H1 (cell line): ENCODE measurements at regions not wholly inside any gene's neighbourhood (a gene's known extent, or its start where the extent isn't known, plus 50 kb on each side); places are given as distances from the start of the nearest gene placed in this dataset.

Experiments
- CTCF ChIA-PET: fragments of 300-600 bp; sonication (Branson Sonifier 250); formaldehyde crosslinking; loops from one replicate; lab custom pipeline; 2021; ENCODE audit not compliant: partially characterized antibody; lab: Charles Lee
- POLR2A ChIA-PET: fragments of 300-600 bp; sonication (Branson Sonifier 250); formaldehyde crosslinking; loops from one replicate; lab custom pipeline; 2021; ENCODE audit warnings: inconsistent platforms; ENCODE audit not compliant: partially characterized antibody; lab: Charles Lee
- DNase-seq, 2 experiments: peaks; one replicate each; pipeline versions ENCODE4 v3.0.0 to v3.0.0-alpha.2; 2010 to 2022; ENCODE audit warnings: low spot score in 2 of 2, low read depth in 1 of 2, mixed read lengths in 1 of 2
- FAIRE-seq: peaks from 2 replicates; lab custom pipeline; 2011; peaks lifted over from hg19 to GRCh38; lab: Jason Lieb, UNC
- H2AFZ ChIP-seq: 2 replicates; pipeline ENCODE4 v1.8.1; 2012; ENCODE audit warnings: low read length, inconsistent platforms
- H2AK5ac ChIP-seq: 2 replicates; pipeline ENCODE4 v1.6.1; 2013; ENCODE audit warnings: low read depth, low read length
- H2BK120ac ChIP-seq: replicated peaks from 2 replicates; pipeline ENCODE3; 2013; ENCODE audit warnings: low read depth, low read length, inconsistent platforms
- H2BK12ac ChIP-seq: 2 replicates; pipeline ENCODE4 v1.6.1; 2013; ENCODE audit warnings: low read depth, low read length
- H2BK15ac ChIP-seq: 2 replicates; pipeline ENCODE4 v1.6.1; 2013; ENCODE audit warnings: low read length
- H2BK20ac ChIP-seq: 2 replicates; pipeline ENCODE4 v1.6.1; 2013; ENCODE audit warnings: low read length
- H2BK5ac ChIP-seq: 2 replicates; pipeline ENCODE4 v1.6.1; 2013; ENCODE audit warnings: low read depth, low read length
- H3K14ac ChIP-seq: 2 replicates; pipeline ENCODE4 v1.6.1; 2013; ENCODE audit warnings: inconsistent platforms; ENCODE audit not compliant: insufficient read length
- H3K18ac ChIP-seq: 2 replicates; pipeline ENCODE4 v1.6.1; 2013; ENCODE audit warnings: low read length; ENCODE audit errors: extremely low read depth
- H3K23ac ChIP-seq: 2 replicates; pipeline ENCODE4 v1.6.1; 2013; ENCODE audit warnings: inconsistent platforms; ENCODE audit not compliant: insufficient read length
- H3K23me2 ChIP-seq: 2 replicates; pipeline ENCODE4 v1.6.1; 2013; ENCODE audit warnings: low read depth, low read length
- H3K27ac ChIP-seq: 2 replicates; pipeline ENCODE4 v1.6.1; 2011; ENCODE audit warnings: low read depth, low read length, inconsistent platforms
- H3K27me3 ChIP-seq, 4 experiments: replicated peaks in 1 of 4; 1 replicate in 1 of 4; 2 replicates in 3 of 4; pipeline versions ENCODE4 v1.6.1 to v1.8.1; 2011 to 2013; ENCODE audit warnings: low read length in 3 of 4, mild to moderate bottlenecking in 3 of 4, inconsistent platforms in 2 of 4, mixed read lengths in 2 of 4, moderate library complexity in 1 of 4; ENCODE audit not compliant: control insufficient read depth in 3 of 4, insufficient read depth in 3 of 4; ENCODE audit errors: extremely low read depth in 1 of 4
- H3K36me3 ChIP-seq, 4 experiments: 2 replicates each; pipeline versions ENCODE4 v1.6.1 to v1.8.1; 2011 to 2013; ENCODE audit warnings: mild to moderate bottlenecking in 4 of 4, low read length in 3 of 4, moderate library complexity in 2 of 4, control low read depth in 1 of 4, inconsistent platforms in 1 of 4; ENCODE audit not compliant: insufficient read depth in 4 of 4, control insufficient read depth in 2 of 4
- H3K4ac ChIP-seq: replicated peaks from 2 replicates; pipeline ENCODE3; 2013; ENCODE audit warnings: low read length, low read depth, mixed read lengths, inconsistent platforms; ENCODE audit not compliant: insufficient read length
- H3K4me1 ChIP-seq, 4 experiments: replicated peaks in 1 of 4; 1 replicate in 1 of 4; 2 replicates in 3 of 4; pipeline versions ENCODE4 v1.6.1 to v1.8.1; 2011 to 2013; ENCODE audit warnings: low read length in 3 of 4, inconsistent platforms in 2 of 4, mixed read lengths in 1 of 4; ENCODE audit not compliant: insufficient read depth in 4 of 4, control insufficient read depth in 3 of 4
- H3K4me2 ChIP-seq, 2 experiments: 2 replicates each; pipeline versions ENCODE4 v1.6.1 to v1.8.1; 2011 to 2013; ENCODE audit warnings: low read depth in 2 of 2, low read length in 2 of 2, control low read depth in 1 of 2, inconsistent platforms in 1 of 2, mild to moderate bottlenecking in 1 of 2; ENCODE audit not compliant: insufficient read depth in 1 of 2
- H3K4me3 ChIP-seq, 4 experiments: fragments of 200-600, 300-600 bp in 1 of 4; sonication (generic), shearing (Covaris generic), sonication (Bioruptor Twin) in 1 of 4; 2 replicates each; pipeline versions ENCODE4 v1.5.1 to v1.8.1; 2011 to 2016; ENCODE audit warnings: low read length in 4 of 4, low read depth in 3 of 4, control low read depth in 2 of 4, inconsistent platforms in 2 of 4, mild to moderate bottlenecking in 2 of 4, mixed read lengths in 1 of 4, moderate library complexity in 1 of 4; ENCODE audit not compliant: insufficient read depth in 2 of 4; ENCODE audit errors: extremely low read depth in 1 of 4
- H3K56ac ChIP-seq: replicated peaks from 2 replicates; pipeline ENCODE3; 2013; ENCODE audit warnings: low read depth, mild to moderate bottlenecking, mixed read lengths, low read length, inconsistent platforms; ENCODE audit not compliant: insufficient read length
- H3K79me1 ChIP-seq: 2 replicates; pipeline ENCODE4 v1.6.1; 2013; ENCODE audit warnings: low read depth, low read length, control low read depth
- H3K79me2 ChIP-seq, 2 experiments: 2 replicates each; pipeline versions ENCODE4 v1.6.1 to v1.8.1; 2012 to 2013; ENCODE audit warnings: low read length in 2 of 2, mild to moderate bottlenecking in 2 of 2, inconsistent platforms in 1 of 2; ENCODE audit not compliant: insufficient read depth in 2 of 2, control insufficient read depth in 1 of 2
- H3K9ac ChIP-seq, 4 experiments: replicated peaks in 1 of 4; 1 replicate in 1 of 4; 2 replicates in 3 of 4; pipeline versions ENCODE4 v1.6.1 to v1.8.1; 2011 to 2013; ENCODE audit warnings: low read depth in 3 of 4, low read length in 3 of 4, control low read depth in 2 of 4, mild to moderate bottlenecking in 2 of 4, moderate library complexity in 2 of 4, inconsistent platforms in 1 of 4; ENCODE audit errors: extremely low read depth in 1 of 4
- H3K9me3 ChIP-seq, 2 experiments: 2 replicates each; pipeline versions ENCODE4 v1.6.1 to v1.8.1; 2012 to 2013; ENCODE audit warnings: mild to moderate bottlenecking in 2 of 2, moderate library complexity in 2 of 2, control low read depth in 1 of 2, inconsistent platforms in 1 of 2, low read depth in 1 of 2, low read length in 1 of 2, mixed read lengths in 1 of 2; ENCODE audit not compliant: insufficient read depth in 2 of 2
- H4K20me1 ChIP-seq, 2 experiments: replicated peaks in 1 of 2; 2 replicates each; pipeline versions ENCODE3 to v1.8.1; 2011 to 2013; ENCODE audit warnings: inconsistent platforms in 2 of 2, low read length in 2 of 2, mild to moderate bottlenecking in 1 of 2; ENCODE audit not compliant: insufficient read depth in 2 of 2, control insufficient read depth in 1 of 2
- H4K5ac ChIP-seq: 2 replicates; pipeline ENCODE4 v1.6.1; 2013; ENCODE audit warnings: low read length, low read depth, mixed read lengths, inconsistent platforms; ENCODE audit not compliant: insufficient read length
- H4K8ac ChIP-seq: 2 replicates; pipeline ENCODE4 v1.8.0; 2013; ENCODE audit warnings: mild to moderate bottlenecking, moderate library complexity, low read length, inconsistent platforms; ENCODE audit not compliant: insufficient read depth; ENCODE audit errors: extremely low read depth
- H4K91ac ChIP-seq: replicated peaks from 2 replicates; pipeline ENCODE3; 2013; ENCODE audit warnings: low read length, mixed read lengths, inconsistent platforms; ENCODE audit not compliant: insufficient read length
- ATF2 ChIP-seq: IDR thresholded peaks from 2 replicates; pipeline ENCODE4 v1.6.1; 2012; ENCODE audit warnings: low read length, inconsistent platforms
- CBX5 ChIP-seq: fragments of 300-800, 300-1000 bp; sonication (generic); IDR thresholded peaks from 2 replicates; pipeline ENCODE4 v1.7.1; 2016; ENCODE audit warnings: antibody characterized with exemption, low read length, low read depth
- CHD2 ChIP-seq: IDR thresholded peaks from 2 replicates; pipeline ENCODE4 v1.6.1; 2012; ENCODE audit warnings: low read length, improper control_type of control experiment
- FOSL1 ChIP-seq: IDR thresholded peaks from 2 replicates; pipeline ENCODE4 v1.6.1; 2011; ENCODE audit warnings: mild to moderate bottlenecking, low read depth, low read length, moderate library complexity; ENCODE audit not compliant: insufficient read depth
- GTF2F1 ChIP-seq: IDR thresholded peaks from 2 replicates; pipeline ENCODE4 v1.6.1; 2012; ENCODE audit warnings: low read depth, low read length, improper control_type of control experiment, borderline replicate concordance
- MAX ChIP-seq: IDR thresholded peaks from 2 replicates; pipeline ENCODE4 v1.6.1; 2012; ENCODE audit warnings: inconsistent platforms
- POLR2A ChIP-seq, 2 experiments: IDR thresholded peaks; 1 replicate in 1 of 2; 2 replicates in 1 of 2; pipeline ENCODE4 v1.6.1; 2011; ENCODE audit warnings: low read depth in 2 of 2, low read length in 2 of 2, mild to moderate bottlenecking in 2 of 2; ENCODE audit errors: control extremely low read depth in 1 of 2
- POLR2AphosphoS5 ChIP-seq: IDR thresholded peaks from 2 replicates; pipeline ENCODE4 v1.6.1; 2011; ENCODE audit warnings: low read depth, low read length
- RAD21 ChIP-seq, 2 experiments: IDR thresholded peaks in 1 of 2; conservative IDR thresholded peaks in 1 of 2; 2 replicates each; pipeline ENCODE4 v1.6.1; 2011; ENCODE audit warnings: low read depth in 2 of 2, low read length in 2 of 2, improper control_type of control experiment in 1 of 2, inconsistent platforms in 1 of 2, mild to moderate bottlenecking in 1 of 2, moderate library complexity in 1 of 2
- RXRA ChIP-seq: IDR thresholded peaks from 2 replicates; pipeline ENCODE4 v1.6.1; 2011; ENCODE audit warnings: low read depth, mild to moderate bottlenecking, low read length, moderate library complexity; ENCODE audit not compliant: insufficient read depth
- SP4 ChIP-seq: IDR thresholded peaks from 2 replicates; pipeline ENCODE4 v1.6.1; 2012; ENCODE audit warnings: low read length, inconsistent platforms
- TAF1 ChIP-seq: IDR thresholded peaks from 2 replicates; pipeline ENCODE4 v1.6.1; 2011; ENCODE audit warnings: mild to moderate bottlenecking, low read depth, low read length
- TBP ChIP-seq: IDR thresholded peaks from 2 replicates; pipeline ENCODE4 v1.6.1; 2011; ENCODE audit warnings: low read depth, low read length, improper control_type of control experiment
- TCF12 ChIP-seq: IDR thresholded peaks from 2 replicates; pipeline ENCODE4 v1.6.1; 2011; ENCODE audit warnings: low read depth, mild to moderate bottlenecking, low read length
- YY1 ChIP-seq: IDR thresholded peaks from 2 replicates; pipeline ENCODE4 v1.6.1; 2011; ENCODE audit warnings: low read depth, mild to moderate bottlenecking, low read length
- WGBS, 2 experiments: shearing (Covaris generic) in 1 of 2; methylation state at CpG; one replicate each; pipeline versions ENCODE4 v1.1.6 to v1.1.7; 2013 to 2015; ENCODE audit warnings: low lambda C conversion rate in 2 of 2, mixed read lengths in 2 of 2, inconsistent platforms in 1 of 2, low coverage in 1 of 2, missing lambda C conversion rate in 1 of 2; ENCODE audit not compliant: insufficient replicate concordance in 2 of 2, insufficient coverage in 1 of 2, insufficient read length in 1 of 2; ENCODE audit errors: extremely low coverage in 1 of 2, missing lambda C conversion rate in 1 of 2; 5-methylcytosine and 5-hydroxymethylcytosine counted together

GRCh38 chr1:164446020-164446419 is 113.0 kb upstream of the PBX1 start:
- 90% methylated on average over 6 of the region's 6 CpGs; no CpG with 5 or more reads in 1 of the 2 experiments for WGBS, 2 experiments
- Histone ChIP-seq H3K27me3 (no peaks in the 10 kb centered on the region), H3K18ac (no peak overlapping the region), H3K36me3 (no peaks in the 10 kb centered on the region), H4K91ac (no peak overlapping the region), H3K4me2 (no peak overlapping the region), H3K27ac (no peak overlapping the region), H2BK120ac (no peak overlapping the region), H3K23ac (no peak overlapping the region), H3K14ac (no peak overlapping the region), H4K8ac (no peak overlapping the region), H2BK15ac (no peak overlapping the region), H2BK5ac (no peak overlapping the region), H4K5ac (no peak overlapping the region), H3K79me2 (no peaks in the 10 kb centered on the region), H2BK12ac (no peak overlapping the region), H4K20me1 (no peaks in the 10 kb centered on the region), H3K9me3 (no peaks in the 10 kb centered on the region), H3K4ac (no peak overlapping the region), H2AK5ac (no peak overlapping the region), H2AFZ (no peak overlapping the region), H3K4me3 (no peak overlapping the region), H3K4me1 (no peaks in the 10 kb centered on the region), H3K9ac (no peak overlapping the region), H3K79me1 (no peaks in the 10 kb centered on the region), H2BK20ac (no peak overlapping the region), H3K23me2 (no peaks in the 10 kb centered on the region), H3K56ac (no peak overlapping the region)
- POLR2A ChIA-PET, result no interaction called here
- CTCF ChIA-PET, result interaction anchor here (1.7 kb wide), 1 partner anchor 65 kb away, joined by 4 read pairs; no protein-coding TSS in a partner anchor
- no peak for TF ChIP-seq FOSL1
- no peak for TF ChIP-seq GTF2F1
- no peak for TF ChIP-seq TAF1
- TF ChIP-seq RXRA, result no peak
- TF ChIP-seq TCF12, result no peak
- TF ChIP-seq YY1, result no peak
- no peak for TF ChIP-seq CBX5
- TF ChIP-seq MAX, result no peak
- no peak for TF ChIP-seq CHD2
- no peak for TF ChIP-seq POLR2A (IDR thresholded peaks at IDR 0.05; ENCODE audit: control extremely low read depth in 1 of 2, low read depth in 2 of 2, low read length in 2 of 2)
- no peak for TF ChIP-seq TBP
- TF ChIP-seq ATF2, result no peak
- no peak for TF ChIP-seq SP4
- no peak for TF ChIP-seq RAD21 (IDR thresholded peaks at IDR 0.05 in 1 of 2, conservative IDR thresholded peaks at IDR 0.05 in 1 of 2; ENCODE audit: low read depth in 2 of 2, low read length in 2 of 2)
- no peak for TF ChIP-seq POLR2AphosphoS5
- FAIRE-seq (no peak), DNase-seq (no peak)
